H9 (cell line): ENCODE measurements at regions not wholly inside any gene's neighbourhood (a gene's known extent, or its start where the extent isn't known, plus 50 kb on each side); places are given as distances from the start of the nearest gene placed in this dataset.

Experiments
- DNase-seq: peaks from one replicate; pipeline ENCODE4 v3.0.0-alpha.2; 2017
- H2AFZ ChIP-seq: one replicate; pipeline ENCODE4 v1.6.1; 2013; ENCODE audit warnings: mild to moderate bottlenecking, low read length, control low read depth, moderate library complexity
- H2AK5ac ChIP-seq: 2 replicates; pipeline ENCODE4 v1.6.1; 2013; ENCODE audit warnings: low read length, control low read depth, mixed read lengths; ENCODE audit not compliant: insufficient read length
- H2BK120ac ChIP-seq: one replicate; pipeline ENCODE4 v1.6.1; 2013; ENCODE audit warnings: low read depth, mild to moderate bottlenecking, low read length, control low read depth, inconsistent platforms; ENCODE audit not compliant: poor library complexity, severe bottlenecking
- H2BK12ac ChIP-seq: 2 replicates; pipeline ENCODE4 v1.6.1; 2013; ENCODE audit warnings: low read length, control low read depth, mixed read lengths, low read depth; ENCODE audit not compliant: insufficient read length
- H2BK15ac ChIP-seq: 2 replicates; pipeline ENCODE4 v1.6.1; 2013; ENCODE audit warnings: low read depth, low read length, control low read depth
- H2BK20ac ChIP-seq: one replicate; pipeline ENCODE4 v1.6.1; 2013; ENCODE audit warnings: low read depth, mild to moderate bottlenecking, low read length, control low read depth, inconsistent platforms; ENCODE audit not compliant: poor library complexity, severe bottlenecking
- H2BK5ac ChIP-seq: 2 replicates; pipeline ENCODE4 v1.6.1; 2013; ENCODE audit warnings: low read length, control low read depth, mixed read lengths; ENCODE audit not compliant: insufficient read length
- H3K14ac ChIP-seq: 2 replicates; pipeline ENCODE4 v1.6.1; 2013; ENCODE audit warnings: low read length, control low read depth; ENCODE audit not compliant: insufficient read depth
- H3K18ac ChIP-seq: 2 replicates; pipeline ENCODE4 v1.6.1; 2013; ENCODE audit warnings: low read depth, mild to moderate bottlenecking, mixed read lengths, low read length, control low read depth; ENCODE audit not compliant: insufficient read length
- H3K23ac ChIP-seq: 2 replicates; pipeline ENCODE4 v1.6.1; 2013; ENCODE audit warnings: low read length, control low read depth, mixed read lengths, low read depth; ENCODE audit not compliant: insufficient read length
- H3K23me2 ChIP-seq: 2 replicates; pipeline ENCODE4 v1.6.1; 2013; ENCODE audit warnings: low read depth, mild to moderate bottlenecking, mixed read lengths, low read length, control low read depth; ENCODE audit not compliant: insufficient read length, poor library complexity, severe bottlenecking
- H3K27ac ChIP-seq: 2 replicates; pipeline ENCODE4 v1.5.1; 2013; ENCODE audit warnings: low read length, control low read depth, mixed read lengths, low read depth; ENCODE audit not compliant: insufficient read length
- H3K27me3 ChIP-seq: 2 replicates; pipeline ENCODE4 v1.6.1; 2013; ENCODE audit warnings: low read length, control low read depth, inconsistent platforms; ENCODE audit not compliant: insufficient read depth
- H3K4ac ChIP-seq: 2 replicates; pipeline ENCODE4 v1.6.1; 2013; ENCODE audit warnings: low read depth, mild to moderate bottlenecking, control low read depth, inconsistent platforms, low read length, moderate library complexity
- H3K4me1 ChIP-seq: 2 replicates; pipeline ENCODE4 v1.6.1; 2013; ENCODE audit warnings: low read length, control low read depth, inconsistent platforms; ENCODE audit not compliant: insufficient read depth
- H3K4me2 ChIP-seq: 2 replicates; pipeline ENCODE4 v1.6.1; 2013; ENCODE audit warnings: low read length, control low read depth, mixed read lengths; ENCODE audit not compliant: insufficient read length, insufficient read depth
- H3K56ac ChIP-seq: 2 replicates; pipeline ENCODE4 v1.6.1; 2013; ENCODE audit warnings: low read depth, mild to moderate bottlenecking, mixed read lengths, low read length, control low read depth; ENCODE audit not compliant: insufficient read length
- H3K79me1 ChIP-seq: 2 replicates; pipeline ENCODE4 v1.6.1; 2013; ENCODE audit warnings: low read depth, mild to moderate bottlenecking, moderate library complexity, low read length, control low read depth, inconsistent platforms; ENCODE audit not compliant: insufficient read depth, poor library complexity, severe bottlenecking
- H3K79me2 ChIP-seq: 2 replicates; pipeline ENCODE4 v1.6.1; 2013; ENCODE audit warnings: low read length, control low read depth, inconsistent platforms; ENCODE audit not compliant: insufficient read depth
- H3K9ac ChIP-seq: 2 replicates; pipeline ENCODE4 v1.6.1; 2013; ENCODE audit warnings: low read length, control low read depth, mixed read lengths; ENCODE audit not compliant: insufficient read length; ENCODE audit errors: extremely low read depth
- H3K9me3 ChIP-seq: one replicate; pipeline ENCODE4 v1.6.1; 2013; ENCODE audit warnings: low read depth, low read length, inconsistent platforms; ENCODE audit not compliant: control insufficient read depth
- H3T11ph ChIP-seq: one replicate; pipeline ENCODE4 v1.6.1; 2013; ENCODE audit warnings: mild to moderate bottlenecking, low read length, control low read depth, inconsistent platforms
- H4K20me1 ChIP-seq: one replicate; pipeline ENCODE4 v1.6.1; 2013; ENCODE audit not compliant: control insufficient read depth, insufficient read length, insufficient read depth
- H4K5ac ChIP-seq: 2 replicates; pipeline ENCODE4 v1.6.1; 2013; ENCODE audit warnings: low read depth, mild to moderate bottlenecking, mixed read lengths, low read length, control low read depth; ENCODE audit not compliant: insufficient read length
- H4K8ac ChIP-seq: replicated peaks from 2 replicates; pipeline ENCODE4 v1.6.1; 2013; ENCODE audit warnings: low read length, control low read depth, mixed read lengths, low read depth; ENCODE audit not compliant: insufficient read length
- H4K91ac ChIP-seq: 2 replicates; pipeline ENCODE4 v1.6.1; 2013; ENCODE audit warnings: low read depth, mild to moderate bottlenecking, moderate library complexity, mixed read lengths, low read length, control low read depth; ENCODE audit not compliant: insufficient read length
- H3K27ac Mint-ChIP-seq, 3 experiments: 2 replicates in 2 of 3; 3 replicates in 1 of 3; pipeline ENCODE4 v1.8.0; 2020 to 2021; ENCODE audit warnings: mixed read lengths in 3 of 3, mild to moderate bottlenecking in 1 of 3, moderate library complexity in 1 of 3
- H3K27me3 Mint-ChIP-seq: 2 replicates; pipeline ENCODE4 v1.8.0; 2021; ENCODE audit warnings: low read depth, mild to moderate bottlenecking, moderate library complexity, mixed read lengths
- H3K36me3 Mint-ChIP-seq, 3 experiments: 2 replicates in 2 of 3; 3 replicates in 1 of 3; pipeline ENCODE4 v1.8.0; 2020 to 2021; ENCODE audit warnings: low read depth in 3 of 3, mixed read lengths in 3 of 3; ENCODE audit not compliant: insufficient read depth in 1 of 3
- H3K4me1 Mint-ChIP-seq, 2 experiments: 2 replicates each; pipeline ENCODE4 v1.8.0; 2020; ENCODE audit warnings: mixed read lengths in 2 of 2
- H3K4me3 Mint-ChIP-seq, 2 experiments: 2 replicates in 1 of 2; 3 replicates in 1 of 2; pipeline ENCODE4 v1.8.0; 2020 to 2021; ENCODE audit warnings: mild to moderate bottlenecking in 2 of 2, mixed read lengths in 2 of 2, moderate library complexity in 1 of 2
- H3K9me3 Mint-ChIP-seq, 2 experiments: 2 replicates in 1 of 2; 3 replicates in 1 of 2; pipeline ENCODE4 v1.8.0; 2020; ENCODE audit warnings: mild to moderate bottlenecking in 2 of 2, mixed read lengths in 2 of 2, moderate library complexity in 1 of 2
- CTCF ChIP-seq: fragments of 200-600 bp; sonication (generic); conservative IDR thresholded peaks from 3 replicates; pipeline ENCODE4 v1.8.0; 2021; ENCODE audit warnings: antibody characterized with exemption, mild to moderate bottlenecking
- WGBS: extraction: QIAGEN DNeasy Blood & Tissue Kit; methylation state at CpG from one replicate; pipeline ENCODE4 v1.1.7; 2013; ENCODE audit warnings: missing lambda C conversion rate, low lambda C conversion rate, mixed read lengths; ENCODE audit not compliant: insufficient read length; ENCODE audit errors: extremely low coverage; 5-methylcytosine and 5-hydroxymethylcytosine counted together

- no peak overlapping the region for H3K18ac ChIP-seq
- Mint-ChIP-seq H3K9me3 (no peaks in the 10 kb centered on the region), H3K4me1 (no peaks in the 10 kb centered on the region), H3K4me3 (no peak overlapping the region), H3K27me3 (no peaks in the 10 kb centered on the region), H3K36me3 (no peaks in the 10 kb centered on the region), H3K27ac (no peak overlapping the region)
- no peaks in the 10 kb centered on the region for H4K20me1 ChIP-seq
- no peak overlapping the region for H2BK15ac ChIP-seq
- H2BK5ac ChIP-seq = no peak overlapping the region
- H2BK12ac ChIP-seq = no peak overlapping the region
- no peak overlapping the region for H3T11ph ChIP-seq
- H3K79me1 ChIP-seq = no peaks in the 10 kb centered on the region
- H3K4ac ChIP-seq = no peak overlapping the region
- H3K14ac ChIP-seq = no peak overlapping the region
- no peak overlapping the region for H3K56ac ChIP-seq
- no peak for DNase-seq
- no peak overlapping the region for H4K91ac ChIP-seq
- H2AK5ac ChIP-seq = no peak overlapping the region
- no peaks in the 10 kb centered on the region for H3K79me2 ChIP-seq
- no peaks in the 10 kb centered on the region for H3K4me1 ChIP-seq
- H4K8ac ChIP-seq = no peak overlapping the region
- no peak overlapping the region for H2BK120ac ChIP-seq
- H2AFZ ChIP-seq = no peak overlapping the region
- no peak overlapping the region for H3K9ac ChIP-seq
- H3K9me3 ChIP-seq = no peaks in the 10 kb centered on the region
- H4K5ac ChIP-seq = no peak overlapping the region
- WGBS = no CpG with 5 or more reads among the region's 1 CpG
- H2BK20ac ChIP-seq = no peak overlapping the region
- H3K23me2 ChIP-seq = no peaks in the 10 kb centered on the region
- TF ChIP-seq CTCF = no peak
- H3K27me3 ChIP-seq = no peaks in the 10 kb centered on the region
- H3K4me2 ChIP-seq = no peak overlapping the region
- H3K27ac ChIP-seq = no peak overlapping the region
- no peak overlapping the region for H3K23ac ChIP-seq
These were observed 211.5 kb upstream of the NREP start for GRCh38 chr5:111968459-111968858.
